T-helper 2 cell (primary cell): ENCODE measurements at regions not wholly inside any gene's neighbourhood (a gene's known extent, or its start where the extent isn't known, plus 50 kb on each side); places are given as distances from the start of the nearest gene placed in this dataset.

ENCODE experiments used
- DNase-seq, 5 experiments: peaks; one replicate each; pipeline versions ENCODE4 v3.0.0 to v3.0.0-alpha.2; 2012 to 2022

- DNase-seq: no peak
Observed at GRCh38 chr12:34526946-34527345, 504.6 kb downstream of the ALG10 start.

GRCh38 chr12:34547276-34547675, 525.0 kb downstream of the ALG10 start:
- DNase-seq: no peak

- no peak for DNase-seq
Observed at GRCh38 chr12:34591966-34592365, 569.7 kb downstream of the ALG10 start.

- peak in 1 of 5 experiments; percentile 1 for DNase-seq
Observed at GRCh38 chr12:34595749-34596733, 573.7 kb downstream of the ALG10 start.

GRCh38 chr12:34597548-34598351, 575.5 kb downstream of the ALG10 start:
- DNase-seq: no peak

- DNase-seq: no peak
Observed at GRCh38 chr12:34598352-34598827, 576.1 kb downstream of the ALG10 start.

GRCh38 chr12:34598851-34599529, 576.7 kb downstream of the ALG10 start:
- DNase-seq: no peak

- no peak for DNase-seq
Observed at GRCh38 chr12:34599530-34600513, 577.5 kb downstream of the ALG10 start.

GRCh38 chr12:34600592-34601462, 578.5 kb downstream of the ALG10 start:
- peak in 1 of 5 experiments; percentile 0 for DNase-seq

GRCh38 chr12:34601689-34602088, 579.4 kb downstream of the ALG10 start:
- no peak for DNase-seq

GRCh38 chr12:34602213-34602940, 580.1 kb downstream of the ALG10 start:
- DNase-seq: no peak

- no peak for DNase-seq
Observed at GRCh38 chr12:34603382-34604035, 581.2 kb downstream of the ALG10 start.

- no peak for DNase-seq
Observed at GRCh38 chr12:34604227-34604626, 581.9 kb downstream of the ALG10 start.

GRCh38 chr12:34604631-34605509, 582.6 kb downstream of the ALG10 start:
- no peak for DNase-seq

GRCh38 chr12:34605510-34605887, 583.2 kb downstream of the ALG10 start:
- no peak for DNase-seq

- DNase-seq: no peak
Observed at GRCh38 chr12:34605955-34606748, 583.9 kb downstream of the ALG10 start.
